ENCODE measurements at regions not wholly inside any gene's neighbourhood (a gene's known extent, or its start where the extent isn't known, plus 50 kb on each side); places are given as distances from the start of the nearest gene placed in this dataset.
"Not testable (repeated sequence)": the region's sequence is repeated elsewhere in the genome, so short reads cannot be mapped to it uniquely, and the experiment has no call there.

- not testable (repeated sequence) for TF ChIP-seq CTCF, POLR2A (IDR thresholded peaks at IDR 0.05)
Measured at GRCh38 chr7:112592565-112593263, 111.9 kb downstream of the LSMEM1 start.
